SK-N-SH (cell line): ENCODE measurements at regions not wholly inside any gene's neighbourhood (a gene's known extent, or its start where the extent isn't known, plus 50 kb on each side); places are given as distances from the start of the nearest gene placed in this dataset.
"Not testable (repeated sequence)": the region's sequence is repeated elsewhere in the genome, so short reads cannot be mapped to it uniquely, and the experiment has no call there.

Source experiments
- CTCF ChIA-PET: fragments of 300-600, 350-600 bp; formaldehyde crosslinking; extraction: SDS; loops from one replicate; lab custom pipeline; 2021; lab: Yijun Ruan, JAX
- POLR2A ChIA-PET: fragments of 350-600 bp; sonication (Branson Sonifier 250); formaldehyde crosslinking; extraction: SDS; loops from one replicate; lab custom pipeline; 2020; ENCODE audit warnings: antibody characterized with exemption, inconsistent platforms; lab: Yijun Ruan, JAX
- DNase-seq: peaks from one replicate; pipeline ENCODE4 v3.0.0; 2012
- H2AFZ ChIP-seq: fragments of 200-600 bp; sonication (generic); 2 replicates; pipeline ENCODE4 v1.8.1; 2016; ENCODE audit warnings: antibody characterized with exemption, mild to moderate bottlenecking, low read depth
- H3F3A ChIP-seq: fragments of 200-600 bp; sonication (generic); replicated peaks from 2 replicates; pipeline ENCODE3; 2016; ENCODE audit warnings: antibody characterized with exemption, mild to moderate bottlenecking; ENCODE audit not compliant: insufficient read depth
- H3K27ac ChIP-seq, 2 experiments: fragments of 200-500 bp in 1 of 2; fragments of 200-600 bp in 1 of 2; sonication (Bioruptor generic) in 1 of 2; sonication (generic), shearing (Covaris generic) in 1 of 2; 2 replicates each; pipeline versions ENCODE4 v1.5.1 to v1.6.1; 2014 to 2016; ENCODE audit warnings: low read depth in 2 of 2, inconsistent platforms in 1 of 2, low read length in 1 of 2, mild to moderate bottlenecking in 1 of 2, mixed read lengths in 1 of 2
- H3K27me3 ChIP-seq: fragments of 200-600 bp; sonication (generic), shearing (Covaris generic); 2 replicates; pipeline ENCODE4 v1.6.1; 2016; ENCODE audit warnings: mixed run types; ENCODE audit not compliant: insufficient read depth
- H3K36me3 ChIP-seq, 2 experiments: fragments of 200-500 bp in 1 of 2; fragments of 200-600 bp in 1 of 2; sonication (Bioruptor generic) in 1 of 2; sonication (generic) in 1 of 2; replicated peaks in 1 of 2; 2 replicates each; pipeline versions ENCODE3 to v1.5.1; 2014 to 2016; ENCODE audit warnings: low read length in 1 of 2, mild to moderate bottlenecking in 1 of 2; ENCODE audit not compliant: insufficient read depth in 2 of 2, control insufficient read depth in 1 of 2
- H3K4me1 ChIP-seq, 2 experiments: fragments of 200-500 bp in 1 of 2; fragments of 200-600 bp in 1 of 2; sonication (Bioruptor generic) in 1 of 2; sonication (generic), shearing (Covaris generic) in 1 of 2; 2 replicates each; pipeline versions ENCODE4 v1.5.1 to v1.6.1; 2014 to 2016; ENCODE audit warnings: low read depth in 1 of 2, low read length in 1 of 2, mixed run types in 1 of 2; ENCODE audit not compliant: insufficient read depth in 2 of 2, control insufficient read depth in 1 of 2
- H3K4me2 ChIP-seq: fragments of 200-600 bp; sonication (generic), shearing (Covaris generic); 2 replicates; pipeline ENCODE4 v1.6.1; 2017; ENCODE audit warnings: mixed run types
- H3K4me3 ChIP-seq, 2 experiments: fragments of 200-500 bp in 1 of 2; fragments of 200-600 bp in 1 of 2; sonication (Bioruptor generic) in 1 of 2; sonication (generic), shearing (Covaris generic) in 1 of 2; 2 replicates each; pipeline versions ENCODE4 v1.5.1 to v1.8.1; 2014 to 2016; ENCODE audit warnings: low read depth in 2 of 2, inconsistent platforms in 1 of 2, low read length in 1 of 2, mild to moderate bottlenecking in 1 of 2, mixed read lengths in 1 of 2, moderate library complexity in 1 of 2
- H3K79me2 ChIP-seq: fragments of 200-600 bp; sonication (generic); 2 replicates; pipeline ENCODE4 v1.8.1; 2017; ENCODE audit warnings: mild to moderate bottlenecking; ENCODE audit not compliant: insufficient read depth
- H3K9ac ChIP-seq: fragments of 200-600 bp; sonication (generic); 2 replicates; pipeline ENCODE4 v1.6.1; 2017; ENCODE audit warnings: mixed run types
- H3K9me2 ChIP-seq: fragments of 200-600 bp; sonication (generic); 2 replicates; pipeline ENCODE4 v1.6.1; 2017; ENCODE audit warnings: mixed run types
- H3K9me3 ChIP-seq: fragments of 200-600 bp; sonication (generic); 2 replicates; pipeline ENCODE4 v1.6.1; 2017; ENCODE audit warnings: mixed run types, mild to moderate bottlenecking, moderate library complexity
- H4K20me1 ChIP-seq: fragments of 200-600 bp; sonication (generic); 2 replicates; pipeline ENCODE4 v1.6.1; 2017; ENCODE audit warnings: mild to moderate bottlenecking, mixed run types; ENCODE audit not compliant: insufficient read depth
- CHD2 ChIP-seq: fragments of 150-350 bp; IDR thresholded peaks from 2 replicates; pipeline ENCODE4 v1.6.1; 2018; ENCODE audit warnings: low read length; ENCODE audit not compliant: partially characterized antibody
- FOXJ3 ChIP-seq: sonication (generic); formaldehyde crosslinking; IDR thresholded peaks from 2 replicates; pipeline ENCODE4 v1.5.1; 2020; ENCODE audit warnings: mild to moderate bottlenecking, missing genetic modification reagents
- GATA2 ChIP-seq: sonication (generic); formaldehyde crosslinking; IDR thresholded peaks from 2 replicates; pipeline ENCODE4 v1.5.0; 2020; ENCODE audit warnings: mild to moderate bottlenecking, missing genetic modification reagents
- JUND ChIP-seq: IDR thresholded peaks from 2 replicates; pipeline ENCODE4 v1.4.0; 2012
- MEF2A ChIP-seq: IDR thresholded peaks from 2 replicates; pipeline ENCODE4 v1.4.0; 2012; ENCODE audit warnings: low read depth, borderline replicate concordance
- MXI1 ChIP-seq: IDR thresholded peaks from 2 replicates; pipeline ENCODE4 v1.6.1; 2012; ENCODE audit warnings: mild to moderate bottlenecking, low read depth, low read length, improper control_type of control experiment
- POLR2AphosphoS5 ChIP-seq: IDR thresholded peaks from 2 replicates; pipeline ENCODE4 v1.6.1; 2012; ENCODE audit warnings: low read depth, low read length
- RCOR1 ChIP-seq: fragments of 150-350 bp; IDR thresholded peaks from 2 replicates; pipeline ENCODE4 v1.6.1; 2017; ENCODE audit warnings: antibody characterized with exemption, low read length
- SIN3A ChIP-seq: IDR thresholded peaks from 2 replicates; pipeline ENCODE4 v1.6.1; 2012; ENCODE audit warnings: low read depth, mild to moderate bottlenecking, low read length, moderate library complexity, borderline replicate concordance
- TEAD4 ChIP-seq: IDR thresholded peaks from 2 replicates; pipeline ENCODE4 v1.4.0; 2012; ENCODE audit warnings: mild to moderate bottlenecking, borderline replicate concordance; ENCODE audit not compliant: insufficient read depth
- YY1 ChIP-seq: IDR thresholded peaks from 2 replicates; pipeline ENCODE4 v1.4.0; 2012; ENCODE audit warnings: low read depth, mild to moderate bottlenecking
- WGBS: methylation state at CpG from one replicate; pipeline ENCODE4 v1.1.6; 2017; ENCODE audit warnings: low lambda C conversion rate; 5-methylcytosine and 5-hydroxymethylcytosine counted together
- TF ChIP-seq, protein P1 (sequence below): fragments of 150-350 bp; IDR thresholded peaks from 2 replicates; pipeline ENCODE4 v1.6.1; 2016; ENCODE audit warnings: mild to moderate bottlenecking, low read depth, low read length
- TF ChIP-seq, protein P2 (sequence below): fragments of 150-350 bp; IDR thresholded peaks from 2 replicates; pipeline ENCODE4 v1.6.1; 2017; ENCODE audit warnings: antibody characterized with exemption, low read length, low read depth, borderline replicate concordance

DNA sequence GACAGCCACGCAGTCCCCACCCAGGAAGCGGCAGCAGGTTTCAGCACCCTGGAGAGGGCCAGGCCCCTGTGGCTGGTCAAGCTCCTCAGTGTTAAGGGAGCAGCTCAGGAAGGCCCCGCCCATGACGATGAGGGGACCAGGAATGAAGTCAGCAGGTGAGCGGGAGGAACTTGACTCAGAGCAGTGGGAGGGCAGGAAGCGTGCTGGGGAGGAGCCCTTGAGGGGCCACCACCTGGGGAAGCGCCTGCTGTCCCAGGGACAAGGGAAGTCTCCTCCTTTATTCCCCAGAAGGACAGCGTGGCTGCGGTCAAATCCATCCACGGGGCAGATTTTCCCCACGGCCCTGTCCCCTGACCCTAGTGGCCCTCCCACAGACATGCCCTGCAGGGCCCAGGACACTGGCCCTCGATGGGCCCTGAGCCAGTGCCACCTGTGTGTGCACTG, 357.6 kb downstream of the ADGRD1 start:
- DNase-seq, H3K36me3 ChIP-seq, H2AFZ ChIP-seq, H3K27ac ChIP-seq, H3K9me2 ChIP-seq, H3K79me2 ChIP-seq, CTCF ChIA-PET, H3K27me3 ChIP-seq, H3K9me3 ChIP-seq, H3K4me1 ChIP-seq, H4K20me1 ChIP-seq, H3K9ac ChIP-seq, POLR2A ChIA-PET, H3K4me2 ChIP-seq, H3K4me3 ChIP-seq, H3F3A ChIP-seq: not testable (repeated sequence)
- WGBS: 28% methylated on average over 10 of the region's 12 CpGs

DNA sequence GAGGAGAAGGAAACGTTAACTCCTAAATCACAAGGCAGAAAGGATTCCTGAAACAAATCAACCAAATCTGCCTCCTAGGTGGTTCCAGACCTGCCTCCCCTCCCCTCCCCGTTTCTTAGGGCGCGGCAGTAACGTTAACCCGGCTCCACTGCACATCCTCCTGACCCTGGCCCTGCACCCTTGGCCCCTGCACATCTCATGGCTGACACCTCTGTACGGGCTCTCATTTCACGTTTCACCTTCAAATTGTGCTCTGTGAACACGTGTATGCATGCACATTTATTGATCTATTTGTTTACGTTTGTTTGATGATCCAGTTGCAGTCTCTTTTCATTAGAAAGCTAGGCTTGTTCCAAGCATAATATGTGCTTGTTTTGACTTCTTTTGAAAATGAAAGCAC, 358.1 kb downstream of the ADGRD1 start:
- no peak for DNase-seq
- TF ChIP-seq, protein P1, sequence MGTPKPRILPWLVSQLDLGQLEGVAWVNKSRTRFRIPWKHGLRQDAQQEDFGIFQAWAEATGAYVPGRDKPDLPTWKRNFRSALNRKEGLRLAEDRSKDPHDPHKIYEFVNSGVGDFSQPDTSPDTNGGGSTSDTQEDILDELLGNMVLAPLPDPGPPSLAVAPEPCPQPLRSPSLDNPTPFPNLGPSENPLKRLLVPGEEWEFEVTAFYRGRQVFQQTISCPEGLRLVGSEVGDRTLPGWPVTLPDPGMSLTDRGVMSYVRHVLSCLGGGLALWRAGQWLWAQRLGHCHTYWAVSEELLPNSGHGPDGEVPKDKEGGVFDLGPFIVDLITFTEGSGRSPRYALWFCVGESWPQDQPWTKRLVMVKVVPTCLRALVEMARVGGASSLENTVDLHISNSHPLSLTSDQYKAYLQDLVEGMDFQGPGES: no peak
- TF ChIP-seq POLR2AphosphoS5 (no peak), MEF2A (no peak), YY1 (no peak), CHD2 (no peak), SIN3A (no peak), TEAD4 (no peak), MXI1 (no peak), FOXJ3 (CRISPR knock-in tag) (no peak), JUND (no peak), GATA2 (CRISPR knock-in tag) (no peak), RCOR1 (no peak)
- TF ChIP-seq, protein P2, sequence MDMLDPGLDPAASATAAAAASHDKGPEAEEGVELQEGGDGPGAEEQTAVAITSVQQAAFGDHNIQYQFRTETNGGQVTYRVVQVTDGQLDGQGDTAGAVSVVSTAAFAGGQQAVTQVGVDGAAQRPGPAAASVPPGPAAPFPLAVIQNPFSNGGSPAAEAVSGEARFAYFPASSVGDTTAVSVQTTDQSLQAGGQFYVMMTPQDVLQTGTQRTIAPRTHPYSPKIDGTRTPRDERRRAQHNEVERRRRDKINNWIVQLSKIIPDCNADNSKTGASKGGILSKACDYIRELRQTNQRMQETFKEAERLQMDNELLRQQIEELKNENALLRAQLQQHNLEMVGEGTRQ: no peak
- CTCF ChIA-PET: no interaction called here

DNA sequence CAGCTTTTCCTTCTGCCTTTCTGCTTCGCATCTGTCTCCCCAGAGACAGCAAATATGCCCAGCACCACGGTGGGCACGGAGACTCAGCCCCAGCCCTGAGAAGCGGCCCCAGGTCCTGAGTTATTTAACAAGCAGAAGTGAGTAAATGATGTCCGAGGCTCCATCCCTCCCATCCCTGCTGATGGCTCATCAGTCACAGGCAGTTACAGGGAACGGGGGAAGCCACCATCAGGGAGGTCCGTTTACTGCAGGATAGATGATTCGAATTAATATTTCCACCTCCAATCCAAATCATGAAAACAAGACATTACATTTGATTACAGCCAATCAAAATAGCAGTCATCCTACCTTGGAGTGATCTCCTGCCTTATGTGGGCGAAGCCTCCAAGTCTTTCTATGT, 358.7 kb downstream of the ADGRD1 start:
- H4K20me1 ChIP-seq, H3K4me1 ChIP-seq, H3K4me3 ChIP-seq, DNase-seq, H3K9me3 ChIP-seq, H3K27ac ChIP-seq, H3K9ac ChIP-seq, CTCF ChIA-PET, H3K79me2 ChIP-seq, H2AFZ ChIP-seq, H3K27me3 ChIP-seq, H3K4me2 ChIP-seq, H3K36me3 ChIP-seq, H3F3A ChIP-seq, H3K9me2 ChIP-seq: not testable (repeated sequence)
- WGBS: 30% methylated on average over 5 of the region's 9 CpGs
- POLR2A ChIA-PET: interaction anchor here (0.7 kb wide), 1 partner anchor 850 kb away, joined by 3 read pairs; no protein-coding TSS in a partner anchor

More for the DNA sequence above, 358.1 kb downstream of the ADGRD1 start:
- Histone ChIP-seq H3K9me2 (no peaks in the 10 kb centered on the region), H3K9me3 (peaks cover 6% of the 10 kb centered on the region; the same call in 1 of the 2 replicates), H3K27me3 (no peaks in the 10 kb centered on the region), H3K4me1 (no peaks in the 10 kb centered on the region; a peak in 1 of 4 replicates), H3K27ac (no peak overlapping the region), H3K4me3 (no peak overlapping the region), H3K4me2 (no peak overlapping the region), H2AFZ (no peak overlapping the region), H4K20me1 (no peaks in the 10 kb centered on the region), H3F3A (no peaks in the 10 kb centered on the region), H3K36me3 (no peaks in the 10 kb centered on the region), H3K9ac (no peak overlapping the region), H3K79me2 (no peaks in the 10 kb centered on the region)
- POLR2A ChIA-PET: interaction anchor here (0.7 kb wide), 1 partner anchor 850 kb away, joined by 3 read pairs; no protein-coding TSS in a partner anchor
- WGBS: 25% methylated on average over 10 of the region's 10 CpGs
